Nephron (organoid): ENCODE measurements at regions not wholly inside any gene's neighbourhood (a gene's known extent, or its start where the extent isn't known, plus 50 kb on each side); places are given as distances from the start of the nearest gene placed in this dataset.

Experiments used
- H3K27ac Mint-ChIP-seq, 3 experiments: 2 replicates each; pipeline ENCODE4 v1.8.0; 2020; ENCODE audit warnings: mixed read lengths in 3 of 3, mild to moderate bottlenecking in 2 of 3, moderate library complexity in 1 of 3
- H3K27me3 Mint-ChIP-seq: 2 replicates; pipeline ENCODE4 v1.8.0; 2021; ENCODE audit warnings: low read depth, mild to moderate bottlenecking, moderate library complexity, mixed read lengths
- H3K36me3 Mint-ChIP-seq: 2 replicates; pipeline ENCODE4 v1.8.0; 2020; ENCODE audit warnings: low read depth, mixed read lengths
- H3K4me1 Mint-ChIP-seq: 2 replicates; pipeline ENCODE4 v1.8.0; 2020; ENCODE audit warnings: mixed read lengths
- H3K4me3 Mint-ChIP-seq, 3 experiments: 2 replicates each; pipeline ENCODE4 v1.8.0; 2020; ENCODE audit warnings: mild to moderate bottlenecking in 3 of 3, mixed read lengths in 3 of 3, moderate library complexity in 2 of 3
- H3K9me3 Mint-ChIP-seq: 2 replicates; pipeline ENCODE4 v1.8.0; 2020; ENCODE audit warnings: mixed read lengths
- TF ChIP-seq, protein P1 (sequence below), 3 experiments: fragments of 200-600 bp; sonication (generic); IDR thresholded peaks; one replicate each; pipeline ENCODE4 v1.5.0; 2021; ENCODE audit warnings: antibody characterized with exemption in 3 of 3; ENCODE audit not compliant: unreplicated experiment in 3 of 3

DNA sequence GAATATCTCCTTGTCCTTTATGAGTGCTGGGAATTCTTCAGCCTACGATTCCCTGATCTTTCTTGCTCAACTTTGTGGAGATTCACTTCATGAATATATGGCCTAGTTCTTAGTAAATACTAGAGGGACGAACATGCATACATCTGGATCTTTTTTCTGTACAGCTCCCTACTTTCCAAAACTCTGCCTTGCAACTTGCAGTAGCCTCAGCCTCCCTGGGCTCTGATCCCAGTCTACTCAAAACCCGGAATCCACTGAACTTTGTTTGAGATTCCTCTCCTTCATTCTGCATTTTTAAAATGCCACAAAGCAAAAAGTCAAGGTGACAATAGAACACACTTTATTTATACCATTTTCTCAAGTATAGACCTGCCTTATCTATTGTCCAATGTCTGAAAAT is 50.0 kb upstream of the PCDH7 start:
- no peaks in the 10 kb centered on the region for H3K4me1 Mint-ChIP-seq
- no peak overlapping the region for H3K27ac Mint-ChIP-seq
- H3K4me3 Mint-ChIP-seq, result no peak overlapping the region
- no peaks in the 10 kb centered on the region for H3K36me3 Mint-ChIP-seq
- H3K27me3 Mint-ChIP-seq, result no peaks in the 10 kb centered on the region
- no peaks in the 10 kb centered on the region for H3K9me3 Mint-ChIP-seq
- TF ChIP-seq, protein P1, sequence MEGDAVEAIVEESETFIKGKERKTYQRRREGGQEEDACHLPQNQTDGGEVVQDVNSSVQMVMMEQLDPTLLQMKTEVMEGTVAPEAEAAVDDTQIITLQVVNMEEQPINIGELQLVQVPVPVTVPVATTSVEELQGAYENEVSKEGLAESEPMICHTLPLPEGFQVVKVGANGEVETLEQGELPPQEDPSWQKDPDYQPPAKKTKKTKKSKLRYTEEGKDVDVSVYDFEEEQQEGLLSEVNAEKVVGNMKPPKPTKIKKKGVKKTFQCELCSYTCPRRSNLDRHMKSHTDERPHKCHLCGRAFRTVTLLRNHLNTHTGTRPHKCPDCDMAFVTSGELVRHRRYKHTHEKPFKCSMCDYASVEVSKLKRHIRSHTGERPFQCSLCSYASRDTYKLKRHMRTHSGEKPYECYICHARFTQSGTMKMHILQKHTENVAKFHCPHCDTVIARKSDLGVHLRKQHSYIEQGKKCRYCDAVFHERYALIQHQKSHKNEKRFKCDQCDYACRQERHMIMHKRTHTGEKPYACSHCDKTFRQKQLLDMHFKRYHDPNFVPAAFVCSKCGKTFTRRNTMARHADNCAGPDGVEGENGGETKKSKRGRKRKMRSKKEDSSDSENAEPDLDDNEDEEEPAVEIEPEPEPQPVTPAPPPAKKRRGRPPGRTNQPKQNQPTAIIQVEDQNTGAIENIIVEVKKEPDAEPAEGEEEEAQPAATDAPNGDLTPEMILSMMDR (IDR thresholded peaks at IDR 0.05; ENCODE audit: unreplicated experiment in 3 of 3), result no peak
